AG09309 (cell line): ENCODE measurements at regions not wholly inside any gene's neighbourhood (a gene's known extent, or its start where the extent isn't known, plus 50 kb on each side); places are given as distances from the start of the nearest gene placed in this dataset.

ENCODE experiments used
- DNase-seq: peaks from one replicate; pipeline ENCODE4 v3.0.0-alpha.2; 2010; ENCODE audit warnings: low read depth
- H3K4me3 ChIP-seq: 2 replicates; pipeline ENCODE4 v1.5.1; 2011; ENCODE audit warnings: mild to moderate bottlenecking, low read depth, low read length, moderate library complexity; ENCODE audit not compliant: control insufficient read depth
- TF ChIP-seq, protein P1 (sequence below): IDR thresholded peaks from 2 replicates; pipeline ENCODE4 v1.5.1; 2011; ENCODE audit warnings: mild to moderate bottlenecking, low read depth, low read length, inconsistent platforms; ENCODE audit not compliant: insufficient read depth, control insufficient read depth; ENCODE audit errors: missing control alignments

DNA sequence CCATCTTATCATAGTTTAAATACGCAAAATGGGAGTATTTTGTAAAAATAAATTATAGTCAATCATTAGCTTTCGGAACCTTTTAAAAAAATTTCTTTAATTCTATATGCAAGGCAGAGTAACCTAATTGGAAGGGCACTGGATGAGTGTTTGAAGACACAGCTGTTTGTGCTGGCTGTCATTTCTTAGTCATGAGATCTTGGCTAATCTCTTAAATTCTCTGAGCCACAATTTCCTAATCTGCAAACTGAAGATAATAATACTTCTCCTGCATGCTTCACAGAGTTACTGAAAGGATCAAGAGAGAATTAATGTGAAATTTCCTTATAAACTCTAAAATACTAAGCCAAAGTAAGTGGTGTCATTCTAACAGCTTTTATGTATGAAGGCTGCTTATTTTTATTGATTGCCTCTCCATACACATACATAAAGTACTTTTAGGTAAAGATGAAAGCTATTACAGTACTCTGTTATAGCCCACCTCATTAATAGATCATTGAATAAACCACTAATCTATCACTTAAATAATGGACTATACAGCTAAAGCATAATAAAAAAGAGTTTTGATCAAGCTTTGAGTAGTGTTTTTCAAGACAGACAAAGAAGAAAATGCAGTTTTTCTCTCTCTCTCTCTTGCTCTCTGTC is 383.7 kb upstream of the IRAK1BP1 start:
- TF ChIP-seq, protein P1, sequence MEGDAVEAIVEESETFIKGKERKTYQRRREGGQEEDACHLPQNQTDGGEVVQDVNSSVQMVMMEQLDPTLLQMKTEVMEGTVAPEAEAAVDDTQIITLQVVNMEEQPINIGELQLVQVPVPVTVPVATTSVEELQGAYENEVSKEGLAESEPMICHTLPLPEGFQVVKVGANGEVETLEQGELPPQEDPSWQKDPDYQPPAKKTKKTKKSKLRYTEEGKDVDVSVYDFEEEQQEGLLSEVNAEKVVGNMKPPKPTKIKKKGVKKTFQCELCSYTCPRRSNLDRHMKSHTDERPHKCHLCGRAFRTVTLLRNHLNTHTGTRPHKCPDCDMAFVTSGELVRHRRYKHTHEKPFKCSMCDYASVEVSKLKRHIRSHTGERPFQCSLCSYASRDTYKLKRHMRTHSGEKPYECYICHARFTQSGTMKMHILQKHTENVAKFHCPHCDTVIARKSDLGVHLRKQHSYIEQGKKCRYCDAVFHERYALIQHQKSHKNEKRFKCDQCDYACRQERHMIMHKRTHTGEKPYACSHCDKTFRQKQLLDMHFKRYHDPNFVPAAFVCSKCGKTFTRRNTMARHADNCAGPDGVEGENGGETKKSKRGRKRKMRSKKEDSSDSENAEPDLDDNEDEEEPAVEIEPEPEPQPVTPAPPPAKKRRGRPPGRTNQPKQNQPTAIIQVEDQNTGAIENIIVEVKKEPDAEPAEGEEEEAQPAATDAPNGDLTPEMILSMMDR: no peak
- DNase-seq: no peak
- no peak overlapping the region for H3K4me3 ChIP-seq

DNA sequence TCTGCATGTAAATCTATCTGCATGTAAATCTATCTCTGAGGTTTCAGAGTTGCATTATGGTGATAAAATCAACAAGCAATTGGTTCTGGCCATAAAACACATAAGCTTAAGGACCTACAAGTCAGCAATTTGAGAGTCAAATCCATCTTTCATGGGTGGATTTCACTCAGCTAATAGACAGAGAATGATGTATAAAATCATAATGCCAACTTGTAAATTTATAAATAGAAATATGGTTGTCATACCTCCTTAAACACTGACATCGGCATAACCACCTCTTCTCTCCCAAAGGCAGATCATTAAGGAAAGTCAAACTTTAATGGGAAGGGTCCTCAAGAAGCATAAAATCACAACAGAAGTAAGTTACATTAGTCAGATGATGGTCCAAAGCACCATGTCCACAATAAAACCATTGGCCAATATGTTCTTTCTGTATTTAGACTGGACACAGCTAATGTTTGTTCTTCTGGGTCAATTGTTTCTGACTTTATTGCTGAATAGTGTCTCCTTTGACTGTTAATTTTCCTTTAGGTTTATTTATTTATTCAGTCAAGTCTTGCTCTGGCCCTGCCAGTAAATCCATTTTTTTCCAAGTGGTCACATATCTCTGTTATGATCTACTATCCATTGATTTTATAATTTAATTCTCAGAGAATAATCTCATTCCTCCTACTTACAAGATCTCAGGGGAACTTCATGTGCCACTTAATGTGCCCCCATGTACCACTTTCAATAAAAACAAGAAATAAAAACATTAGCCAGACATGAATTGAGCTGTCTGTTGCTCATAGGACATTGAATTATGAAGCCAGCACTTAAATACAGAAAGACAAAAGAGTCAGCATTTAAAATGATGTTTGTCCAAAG is 382.9 kb upstream of the IRAK1BP1 start:
- no peak for DNase-seq
- H3K4me3 ChIP-seq: no peak overlapping the region

DNA sequence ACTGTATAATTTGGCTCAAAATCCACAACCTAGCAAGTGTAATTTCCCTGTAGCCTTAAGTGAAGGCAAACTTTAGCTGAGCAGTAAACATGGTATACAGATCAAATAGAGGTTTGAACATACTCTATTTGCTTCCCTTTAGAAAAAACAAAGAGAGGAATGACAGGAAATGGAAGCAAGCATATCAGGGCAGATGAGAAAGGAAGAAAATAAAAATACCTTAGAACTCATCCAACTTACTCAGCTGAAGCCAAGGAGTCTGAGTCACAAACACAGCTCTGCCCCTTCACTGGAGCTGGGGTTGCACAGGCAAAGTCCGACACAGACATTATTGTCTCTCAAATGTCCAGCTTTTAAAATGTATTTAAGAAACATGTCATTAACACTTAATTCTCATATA is 379.9 kb upstream of the IRAK1BP1 start:
- TF ChIP-seq, protein P1: no peak
- H3K4me3 ChIP-seq: no peak overlapping the region

More for the DNA sequence above, 382.9 kb upstream of the IRAK1BP1 start:
- TF ChIP-seq, protein P1: no peak

DNA sequence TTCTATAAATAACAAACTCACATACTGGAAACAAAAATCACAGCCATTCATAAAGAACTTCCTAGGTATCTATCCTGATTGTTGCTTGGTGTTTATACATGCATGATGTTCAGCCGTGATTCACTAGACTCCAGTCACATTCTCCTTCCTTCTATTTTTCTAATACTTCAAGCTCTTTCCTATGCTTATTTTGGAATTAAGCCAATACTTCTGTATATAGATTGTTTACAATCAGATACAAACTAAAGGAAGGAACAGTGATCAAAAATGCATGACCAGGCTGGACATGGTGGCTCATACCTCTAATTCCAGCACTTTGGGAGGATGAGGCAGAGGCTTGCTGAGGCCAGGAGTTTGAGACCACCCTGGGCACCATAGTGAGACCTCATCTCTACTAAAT is 377.5 kb upstream of the IRAK1BP1 start:
- no peak overlapping the region for H3K4me3 ChIP-seq
- TF ChIP-seq, protein P1: no peak
- DNase-seq: no peak

More for the DNA sequence above, 379.9 kb upstream of the IRAK1BP1 start:
- DNase-seq: no peak

DNA sequence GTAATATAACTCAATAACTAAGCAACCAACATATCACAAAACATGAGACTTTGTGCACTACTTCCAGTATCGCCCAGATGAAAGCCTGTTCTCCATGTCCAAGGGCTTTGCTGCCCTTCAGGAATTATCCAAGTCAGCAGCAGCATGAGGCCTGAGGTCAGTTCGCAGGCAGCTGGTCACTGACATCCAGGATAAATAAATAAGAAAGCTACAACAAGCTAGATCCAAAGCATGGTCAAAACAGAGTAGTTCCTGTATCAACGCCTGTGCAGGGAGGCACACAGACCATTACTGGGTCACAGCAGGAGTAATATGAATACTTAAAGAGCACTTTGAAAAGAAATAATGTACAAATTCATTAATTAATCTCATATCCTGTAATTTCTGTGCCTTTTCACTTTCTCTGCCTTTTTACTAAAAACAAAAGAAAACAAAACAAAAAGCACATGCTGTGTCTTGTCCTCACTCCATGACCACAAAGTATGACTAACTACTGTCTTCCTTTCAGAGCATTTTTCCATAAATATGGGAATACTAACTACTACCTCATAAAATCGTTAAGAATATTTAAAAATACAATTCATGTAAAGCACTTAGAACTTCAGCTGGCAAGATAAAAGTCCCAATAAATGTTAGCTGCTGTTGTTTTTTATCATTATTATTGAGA is 374.9 kb upstream of the IRAK1BP1 start:
- TF ChIP-seq, protein P1: no peak
- no peak for DNase-seq

DNA sequence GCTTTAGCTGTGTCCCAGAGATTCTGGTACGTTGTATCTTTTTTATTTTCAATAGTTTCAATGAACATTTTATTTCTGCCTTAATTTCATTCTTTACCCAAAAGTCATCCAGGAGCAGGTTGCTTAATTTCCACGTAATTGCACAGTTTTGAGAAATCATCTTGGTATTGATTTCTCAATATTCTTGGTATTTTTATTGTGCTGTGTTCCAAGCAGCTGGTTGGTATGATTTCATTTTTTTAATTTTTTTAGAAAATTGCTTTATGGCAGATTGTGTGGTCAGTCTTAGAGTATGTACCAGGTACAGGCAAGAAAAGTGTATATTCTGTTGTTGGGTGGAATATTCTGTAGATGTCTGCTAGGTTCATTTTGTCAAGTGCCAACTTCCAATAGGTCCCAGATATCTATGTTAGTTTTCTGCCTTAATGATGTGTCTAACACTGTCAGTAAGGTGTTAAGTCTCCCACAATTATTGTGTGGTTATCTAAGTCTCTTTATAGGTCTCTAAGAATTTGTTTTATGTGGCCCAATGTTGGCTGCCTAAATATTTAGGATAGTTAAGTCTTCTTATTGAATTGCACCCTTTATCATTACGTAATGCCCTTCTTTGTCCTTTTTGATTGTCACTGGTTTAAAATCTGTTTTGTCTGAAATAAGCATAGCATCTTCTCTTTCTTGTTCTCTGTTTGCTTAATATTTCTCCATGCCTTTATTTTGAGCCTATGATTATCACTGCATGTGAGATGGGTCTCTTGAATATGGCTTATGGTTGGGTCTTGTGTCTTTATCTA is 366.9 kb upstream of the IRAK1BP1 start:
- H3K4me3 ChIP-seq: no peak overlapping the region
- TF ChIP-seq, protein P1: no peak

More for the DNA sequence above, 374.9 kb upstream of the IRAK1BP1 start:
- H3K4me3 ChIP-seq: no peak overlapping the region

More for the DNA sequence above, 366.9 kb upstream of the IRAK1BP1 start:
- no peak for DNase-seq
